ENCODE measurements at regions not wholly inside any gene's neighbourhood (a gene's known extent, or its start where the extent isn't known, plus 50 kb on each side); places are given as distances from the start of the nearest gene placed in this dataset.

DNA sequence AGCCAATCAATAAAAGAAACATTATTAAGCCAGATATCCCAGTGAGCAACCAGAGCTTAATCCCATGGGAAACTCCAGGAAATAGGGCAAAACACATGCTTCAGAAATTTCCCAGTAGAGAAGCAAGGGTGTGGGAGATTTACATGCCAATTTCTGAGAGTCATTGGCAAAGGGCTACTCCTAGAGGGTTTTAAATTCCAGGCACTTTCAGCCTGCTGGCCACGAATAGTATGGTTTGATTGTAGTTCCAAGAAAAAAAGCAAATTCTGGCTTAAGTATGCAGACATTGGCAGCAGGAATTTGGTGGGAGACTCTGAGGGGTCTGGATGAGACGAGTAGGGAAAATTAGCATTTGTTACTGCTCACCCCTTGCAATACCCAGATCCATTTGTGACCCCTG is 402.1 kb upstream of the SUCLG2 start:
- peak; percentile 2 for DNase-seq (ENCODE audit: low read depth)

DNA sequence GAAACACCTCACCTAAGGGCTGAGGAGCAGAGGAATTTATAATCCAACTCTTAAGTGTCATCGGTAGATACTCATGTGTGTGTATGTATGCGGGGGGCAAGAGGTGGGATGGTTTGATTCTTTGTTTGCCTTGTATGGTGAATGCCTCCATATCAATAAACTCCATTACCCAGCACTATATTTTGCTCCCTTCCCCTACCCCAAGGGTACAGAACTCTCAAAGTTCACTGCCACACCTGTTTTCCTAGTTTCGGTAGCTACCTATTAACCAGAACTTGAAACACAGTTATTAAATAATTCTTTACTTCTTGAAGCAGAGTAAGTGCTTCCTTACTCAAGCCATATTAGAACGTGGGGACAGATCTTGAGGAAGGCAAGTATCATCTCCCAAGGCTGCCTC is 400.8 kb upstream of the SUCLG2 start:
- DNase-seq (ENCODE audit: low read depth) = no peak

DNA sequence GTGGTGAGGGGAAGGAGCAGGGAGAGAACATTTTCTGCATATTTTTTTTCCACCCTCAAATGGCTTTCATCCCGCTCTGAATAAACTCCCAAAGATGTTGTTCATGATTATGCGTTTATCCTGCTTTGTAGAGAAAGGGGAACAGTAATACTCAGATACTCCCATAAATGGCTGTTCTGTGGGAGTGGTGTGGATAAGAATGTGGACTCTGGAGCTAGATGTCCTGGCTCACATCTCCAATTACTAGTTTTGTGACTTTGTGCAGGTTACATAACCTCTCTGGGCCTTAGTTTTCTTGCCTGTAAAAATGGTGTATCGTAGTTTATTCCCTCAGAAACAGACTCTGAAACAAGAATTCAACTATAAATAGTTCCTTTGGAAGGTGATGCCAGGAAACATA is 395.4 kb upstream of the SUCLG2 start:
- no peak for DNase-seq (ENCODE audit: low read depth)

DNA sequence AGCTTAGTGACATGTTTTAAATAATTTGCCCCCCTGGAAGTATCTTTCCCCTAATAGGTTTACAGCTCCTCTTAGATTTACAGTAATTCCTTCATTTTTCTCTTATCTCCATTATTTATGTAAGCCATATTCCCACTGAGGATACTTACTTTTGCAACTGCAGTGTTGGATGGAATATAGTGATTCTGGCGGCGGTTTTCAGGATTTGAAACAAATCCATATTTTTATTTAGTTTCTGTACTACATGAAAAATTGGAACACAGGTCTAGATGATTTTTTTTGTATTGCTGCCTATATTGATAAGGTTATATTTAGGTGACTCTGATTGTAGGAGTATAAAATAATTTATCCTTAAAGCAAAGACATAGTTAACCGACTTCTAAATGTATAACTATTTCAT is 391.6 kb upstream of the SUCLG2 start:
- no peak for DNase-seq (ENCODE audit: low read depth)

- no peak for DNase-seq (ENCODE audit: low read depth)
These were observed 379.5 kb upstream of the SUCLG2 start for GRCh38 chr3:68033867-68034266.

DNA sequence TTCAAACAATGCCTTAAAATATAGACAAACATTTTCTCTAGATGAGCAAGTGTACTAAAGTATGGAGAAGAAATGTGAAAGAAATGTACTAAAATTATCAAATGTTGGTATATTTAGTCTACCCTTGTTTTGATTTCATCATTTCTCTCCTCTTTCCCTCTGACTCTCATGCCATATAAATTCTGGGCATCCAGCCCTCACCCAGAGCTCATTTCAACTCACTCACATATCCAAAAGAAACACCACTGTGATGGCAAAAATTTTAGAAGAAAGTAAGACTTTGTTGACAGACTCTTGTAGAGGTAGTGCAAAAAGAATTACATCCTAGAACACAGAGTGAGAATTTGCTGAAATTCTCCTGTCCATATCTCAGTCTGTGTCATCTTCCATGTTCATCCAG is 377.8 kb upstream of the SUCLG2 start:
- no peak for DNase-seq (ENCODE audit: low read depth)

GRCh38 chr3:68025189-68025588 is 370.8 kb upstream of the SUCLG2 start:
- no peak for DNase-seq (ENCODE audit: low read depth)

DNA sequence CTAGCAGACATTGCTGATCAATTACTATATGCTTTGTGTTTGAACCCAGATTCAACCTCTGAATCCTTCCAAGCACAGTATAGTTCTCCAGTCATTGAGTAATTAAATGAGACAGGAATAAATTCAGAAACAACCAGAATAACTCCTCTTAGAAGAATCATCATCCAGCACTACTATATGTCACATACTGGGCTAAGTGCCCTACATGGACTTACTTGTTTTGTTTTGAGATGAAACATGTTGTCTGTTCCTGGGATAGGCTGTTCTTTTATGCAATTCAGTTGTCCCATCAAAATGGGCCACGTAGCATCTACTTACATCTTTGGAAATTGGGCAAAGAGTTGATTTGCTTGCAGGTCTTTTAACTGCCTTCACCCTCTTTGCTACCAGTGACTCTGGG is 365.5 kb upstream of the SUCLG2 start:
- DNase-seq (ENCODE audit: low read depth) = no peak

DNA sequence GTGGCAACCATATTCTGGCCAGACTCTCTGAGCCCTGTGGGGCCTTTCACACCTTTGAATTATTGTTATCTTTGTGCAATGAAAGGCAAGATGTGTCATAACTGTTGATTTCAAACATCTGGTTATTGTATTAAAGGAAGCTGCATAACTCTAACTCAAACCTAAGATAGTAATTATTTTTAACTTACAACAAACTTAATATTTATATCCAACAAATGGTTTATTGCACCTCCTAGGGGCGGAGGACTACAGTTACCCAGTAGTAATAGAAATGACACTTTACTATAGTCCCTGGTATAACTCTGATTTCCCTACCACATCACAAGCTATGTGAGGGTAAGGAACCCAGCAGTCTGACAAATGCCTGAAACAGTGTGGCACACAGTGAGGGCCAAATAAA is 363.9 kb upstream of the SUCLG2 start:
- DNase-seq (ENCODE audit: low read depth) = no peak

GRCh38 chr3:68017069-68017468 is 362.7 kb upstream of the SUCLG2 start:
- DNase-seq (ENCODE audit: low read depth) = no peak

- no peak for DNase-seq (ENCODE audit: low read depth)
These were observed 355.5 kb upstream of the SUCLG2 start for GRCh38 chr3:68009900-68010299.

- no peak for DNase-seq (ENCODE audit: low read depth)
These were observed 353.3 kb upstream of the SUCLG2 start for GRCh38 chr3:68007621-68008226.

DNA sequence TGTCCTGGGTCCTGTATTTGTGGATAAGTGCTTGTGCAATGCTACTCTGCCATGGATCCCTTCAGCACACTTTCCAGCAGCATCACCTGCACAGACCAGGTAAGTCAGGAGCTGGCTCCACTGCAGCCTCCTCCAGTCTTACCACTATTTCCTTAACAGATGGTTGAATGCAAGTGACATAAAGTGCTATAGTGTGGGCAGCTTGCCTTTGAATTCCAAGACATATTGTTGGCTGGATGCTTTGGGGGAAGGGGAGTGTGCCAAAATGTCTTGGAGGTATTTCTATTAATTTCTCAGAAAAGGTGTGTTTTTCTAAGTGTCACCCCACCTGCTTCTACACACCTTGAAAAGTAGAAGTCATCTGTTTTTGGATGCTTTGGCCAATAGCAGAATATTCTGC is 352.2 kb upstream of the SUCLG2 start:
- no peak for DNase-seq (ENCODE audit: low read depth)

GRCh38 chr3:68004091-68004490 is 349.7 kb upstream of the SUCLG2 start:
- no peak for DNase-seq (ENCODE audit: low read depth)

GRCh38 chr3:67998281-67998680 is 343.9 kb upstream of the SUCLG2 start:
- no peak for DNase-seq (ENCODE audit: low read depth)

GRCh38 chr3:67995206-67995605 is 340.8 kb upstream of the SUCLG2 start:
- no peak for DNase-seq (ENCODE audit: low read depth)

DNA sequence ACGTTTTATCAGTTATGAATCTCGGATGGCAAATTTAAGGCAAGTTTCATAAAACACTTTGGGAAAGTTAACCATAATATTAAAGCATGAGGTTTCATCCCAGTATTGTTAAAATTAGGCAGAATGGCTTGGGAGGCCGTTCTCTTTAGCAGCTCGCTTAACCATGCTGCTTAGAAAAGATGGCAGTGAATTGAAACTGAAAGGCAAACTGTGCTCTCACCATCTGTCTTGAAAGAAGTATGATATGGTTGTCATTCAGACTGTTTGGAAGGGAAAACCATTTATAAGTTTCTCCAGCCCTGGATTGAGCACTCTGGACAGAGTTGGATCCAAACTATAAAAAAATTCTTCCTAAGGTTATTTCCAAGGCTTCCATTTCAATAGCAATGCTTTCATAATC is 332.3 kb upstream of the SUCLG2 start:
- no peak for DNase-seq (ENCODE audit: low read depth)

DNA sequence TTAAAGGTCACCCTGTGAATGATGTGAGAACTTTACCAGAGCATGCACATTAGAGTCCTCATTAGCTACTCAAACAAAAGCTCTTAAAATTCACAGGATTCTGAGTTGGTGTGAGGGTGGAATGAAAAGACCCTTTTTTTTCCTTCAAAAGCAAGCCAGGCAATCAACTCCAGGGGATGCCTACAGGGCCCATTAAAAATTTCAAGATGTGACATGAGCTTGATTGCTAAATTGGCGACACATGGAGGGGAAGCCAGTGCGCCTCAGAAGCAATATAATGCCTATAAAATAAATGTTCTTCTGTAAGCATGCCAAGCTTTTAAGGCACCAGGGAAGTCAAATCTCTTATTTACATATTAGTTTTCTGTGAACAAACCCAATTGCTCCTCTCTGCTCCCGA is 328.8 kb upstream of the SUCLG2 start:
- DNase-seq (ENCODE audit: low read depth) = no peak

DNA sequence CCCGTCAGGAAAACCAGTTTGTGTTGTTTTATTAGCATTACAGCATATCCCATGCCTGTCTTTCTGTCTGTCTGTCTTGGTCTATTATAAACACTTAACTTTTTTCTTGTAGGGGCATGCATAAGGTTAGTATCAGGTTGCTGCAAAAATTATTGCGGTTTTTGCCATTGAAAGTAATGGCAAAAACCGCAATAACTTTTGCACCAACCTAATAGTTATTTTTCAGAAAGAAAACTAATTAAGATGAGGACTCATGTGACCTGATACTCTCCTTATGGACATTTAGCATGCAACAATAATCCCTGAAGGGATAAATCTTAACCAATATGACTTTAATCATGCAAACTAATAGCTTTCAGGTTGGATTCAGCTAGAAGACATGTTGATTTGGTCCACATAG is 326.7 kb upstream of the SUCLG2 start:
- no peak for DNase-seq (ENCODE audit: low read depth)

GRCh38 chr3:67979342-67979741 is 324.9 kb upstream of the SUCLG2 start:
- no peak for DNase-seq (ENCODE audit: low read depth)

DNA sequence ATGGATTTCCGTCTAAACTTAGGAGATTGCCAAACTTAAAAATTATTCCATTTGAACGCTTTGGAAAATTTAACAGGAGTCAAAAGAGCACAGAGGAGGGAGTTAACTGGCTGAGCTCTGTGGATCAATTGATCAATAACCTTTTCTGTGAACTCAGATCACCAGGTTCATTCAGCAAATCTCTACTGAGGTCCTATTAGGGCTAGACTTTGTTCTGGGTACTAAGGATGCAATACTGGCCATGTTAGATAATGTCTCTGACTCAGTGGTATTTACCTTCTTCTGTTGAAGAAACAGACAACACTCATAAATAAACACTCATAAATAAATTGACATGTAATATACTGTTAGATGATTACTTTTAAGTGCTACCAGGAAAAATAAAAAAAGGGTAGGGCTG is 323.4 kb upstream of the SUCLG2 start:
- no peak for DNase-seq (ENCODE audit: low read depth)

- DNase-seq (ENCODE audit: low read depth) = peak; percentile 50
These were observed 322.3 kb upstream of the SUCLG2 start for GRCh38 chr3:67976663-67977062.

GRCh38 chr3:67964596-67964995 is 310.2 kb upstream of the SUCLG2 start:
- no peak for DNase-seq (ENCODE audit: low read depth)

- no peak for DNase-seq (ENCODE audit: low read depth)
These were observed 302.9 kb upstream of the SUCLG2 start for GRCh38 chr3:67957268-67957667.
